HCT116 (cell line): ENCODE measurements at regions not wholly inside any gene's neighbourhood (a gene's known extent, or its start where the extent isn't known, plus 50 kb on each side); places are given as distances from the start of the nearest gene placed in this dataset.

Experiments used
- CTCF ChIP-seq, 3 experiments: fragments of 200-600 bp in 1 of 3; sonication (generic) in 1 of 3; IDR thresholded peaks in 2 of 3; conservative IDR thresholded peaks in 1 of 3; 2 replicates each; pipeline ENCODE4 v1.5.1; 2012 to 2017; ENCODE audit warnings: low read depth in 2 of 3, low read length in 2 of 3, antibody characterized with exemption in 1 of 3, borderline replicate concordance in 1 of 3, control low read depth in 1 of 3, mild to moderate bottlenecking in 1 of 3, mixed read lengths in 1 of 3, mixed run types in 1 of 3, moderate library complexity in 1 of 3; ENCODE audit not compliant: insufficient read depth in 1 of 3
- MAX ChIP-seq: IDR thresholded peaks from 2 replicates; pipeline ENCODE4 v1.6.1; 2012
- POLR2A ChIP-seq: IDR thresholded peaks from 2 replicates; pipeline ENCODE4 v1.7.0; 2011; ENCODE audit warnings: borderline replicate concordance; ENCODE audit not compliant: insufficient read depth, insufficient read length; ENCODE audit errors: extremely low read depth

DNA sequence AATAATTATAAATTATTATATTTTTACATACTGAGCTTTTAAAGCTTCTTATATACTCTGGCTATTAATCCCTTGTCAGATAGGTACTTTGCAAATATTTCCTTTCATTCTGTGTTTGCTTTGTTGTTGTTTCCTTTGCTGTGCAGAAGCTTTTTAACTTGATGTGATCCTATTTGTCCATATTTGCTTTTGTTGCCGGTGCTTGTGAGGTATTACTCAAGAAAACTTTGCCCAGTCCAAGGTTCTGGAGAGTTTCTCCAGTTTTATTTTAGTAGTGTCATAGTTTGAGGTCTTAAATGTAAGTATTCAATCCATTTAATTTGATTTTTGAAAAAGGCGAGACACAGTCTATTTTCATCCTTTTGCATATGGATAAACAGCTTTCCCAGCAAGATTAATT, 1319.9 kb upstream of the PRR20A start:
- TF ChIP-seq MAX = no peak
- TF ChIP-seq POLR2A = no peak
- TF ChIP-seq CTCF (IDR thresholded peaks at IDR 0.05 in 2 of 3, conservative IDR thresholded peaks at IDR 0.05 in 1 of 3; ENCODE audit: borderline replicate concordance in 1 of 3, insufficient read depth in 1 of 3, low read depth in 2 of 3, low read length in 2 of 3) = no peak
